Epithelial cell of esophagus (primary cell): ENCODE measurements at regions not wholly inside any gene's neighbourhood (a gene's known extent, or its start where the extent isn't known, plus 50 kb on each side); places are given as distances from the start of the nearest gene placed in this dataset.

Experiments used
- DNase-seq: peaks from one replicate; pipeline ENCODE4 v3.0.0; 2010; ENCODE audit warnings: low read depth
- H3K4me3 ChIP-seq: 2 replicates; pipeline ENCODE4 v1.5.1; 2011; ENCODE audit warnings: mild to moderate bottlenecking, low read length, control low read depth
- TF ChIP-seq, protein P1 (sequence below): IDR thresholded peaks from 2 replicates; pipeline ENCODE4 v1.5.1; 2011; ENCODE audit warnings: low read depth, mild to moderate bottlenecking, low read length, control low read depth, inconsistent platforms; ENCODE audit not compliant: insufficient read depth; ENCODE audit errors: missing control alignments

DNA sequence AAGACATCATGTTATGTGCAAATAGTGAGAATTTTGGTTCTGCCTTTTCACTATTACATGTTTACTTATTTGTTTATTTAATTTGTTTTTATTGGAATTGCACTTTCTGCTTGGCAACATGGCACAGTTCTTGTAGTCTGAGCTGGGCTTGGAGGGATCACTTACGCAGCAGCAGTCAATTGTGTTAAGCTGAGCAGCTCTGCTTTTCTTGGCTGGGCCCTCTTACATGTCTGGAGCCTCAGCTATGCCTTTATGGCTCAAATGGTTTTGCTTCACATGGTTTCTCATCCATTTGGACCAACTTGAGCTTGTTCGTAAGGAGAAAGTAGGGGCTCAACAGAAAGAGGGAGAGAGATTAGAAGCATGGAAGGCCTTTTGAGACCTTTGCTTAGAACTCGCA, 327.5 kb upstream of the EPHA7 start:
- H3K4me3 ChIP-seq, result no peak overlapping the region
- DNase-seq, result no peak
- TF ChIP-seq, protein P1, sequence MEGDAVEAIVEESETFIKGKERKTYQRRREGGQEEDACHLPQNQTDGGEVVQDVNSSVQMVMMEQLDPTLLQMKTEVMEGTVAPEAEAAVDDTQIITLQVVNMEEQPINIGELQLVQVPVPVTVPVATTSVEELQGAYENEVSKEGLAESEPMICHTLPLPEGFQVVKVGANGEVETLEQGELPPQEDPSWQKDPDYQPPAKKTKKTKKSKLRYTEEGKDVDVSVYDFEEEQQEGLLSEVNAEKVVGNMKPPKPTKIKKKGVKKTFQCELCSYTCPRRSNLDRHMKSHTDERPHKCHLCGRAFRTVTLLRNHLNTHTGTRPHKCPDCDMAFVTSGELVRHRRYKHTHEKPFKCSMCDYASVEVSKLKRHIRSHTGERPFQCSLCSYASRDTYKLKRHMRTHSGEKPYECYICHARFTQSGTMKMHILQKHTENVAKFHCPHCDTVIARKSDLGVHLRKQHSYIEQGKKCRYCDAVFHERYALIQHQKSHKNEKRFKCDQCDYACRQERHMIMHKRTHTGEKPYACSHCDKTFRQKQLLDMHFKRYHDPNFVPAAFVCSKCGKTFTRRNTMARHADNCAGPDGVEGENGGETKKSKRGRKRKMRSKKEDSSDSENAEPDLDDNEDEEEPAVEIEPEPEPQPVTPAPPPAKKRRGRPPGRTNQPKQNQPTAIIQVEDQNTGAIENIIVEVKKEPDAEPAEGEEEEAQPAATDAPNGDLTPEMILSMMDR, result no peak

DNA sequence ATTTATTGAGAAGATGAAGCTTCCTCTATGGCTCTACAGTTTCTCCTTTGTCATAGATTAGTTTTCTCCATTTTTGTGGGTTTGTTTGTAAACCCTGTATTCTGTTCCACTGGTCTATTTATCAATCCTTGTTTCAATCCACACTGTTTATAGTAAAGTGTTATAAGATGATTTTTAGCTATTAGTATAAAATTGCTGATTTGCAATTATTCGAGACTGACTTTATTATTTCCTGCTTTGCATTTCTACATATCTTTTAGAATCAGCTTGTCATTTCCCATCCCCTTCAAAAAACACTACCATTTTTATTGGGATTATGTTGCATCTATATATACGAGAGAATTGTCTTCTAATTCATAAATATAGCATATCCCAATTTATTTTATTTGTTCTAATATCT, 325.9 kb upstream of the EPHA7 start:
- H3K4me3 ChIP-seq, result no peak overlapping the region
- TF ChIP-seq, protein P1, result no peak

DNA sequence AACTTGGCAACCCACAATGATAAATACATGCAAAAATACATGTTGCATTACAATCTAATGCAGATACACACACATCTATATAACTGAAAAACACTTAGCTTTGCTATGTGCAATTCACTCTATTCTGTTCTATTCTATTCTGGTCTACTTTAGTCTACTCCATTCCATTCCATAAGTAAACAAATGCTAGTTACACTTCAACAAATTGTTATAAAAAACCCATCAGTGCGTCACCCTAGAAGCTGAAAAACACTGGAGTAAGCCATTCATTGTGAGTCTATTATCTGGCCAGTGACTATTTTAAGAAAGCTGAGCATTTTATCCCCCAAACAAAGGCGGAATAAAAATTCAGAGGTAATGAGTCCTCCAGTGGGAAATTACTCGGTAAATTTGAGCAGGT, 315.7 kb upstream of the EPHA7 start:
- H3K4me3 ChIP-seq, result no peak overlapping the region
- TF ChIP-seq, protein P1, result no peak
- DNase-seq, result no peak

More for the DNA sequence above, 325.9 kb upstream of the EPHA7 start:
- DNase-seq, result no peak

DNA sequence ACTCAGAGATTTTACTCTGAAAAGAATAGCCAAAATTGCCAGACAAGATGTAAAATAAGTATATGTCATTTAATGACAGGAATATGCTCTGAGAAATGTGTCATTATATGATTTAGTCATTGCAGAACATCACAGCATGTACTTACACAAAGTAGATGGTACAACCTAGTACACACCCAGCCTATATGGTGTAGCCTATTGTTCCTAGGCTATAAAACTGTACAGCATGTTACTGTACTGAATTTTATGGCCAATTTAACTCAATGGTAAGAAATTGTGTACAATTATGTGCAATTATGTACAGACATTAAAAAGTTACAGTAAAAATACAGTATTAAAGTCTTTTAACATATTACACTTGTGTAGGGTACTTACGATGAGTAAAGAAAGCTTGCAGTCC, 311.9 kb upstream of the EPHA7 start:
- TF ChIP-seq, protein P1, result no peak

DNA sequence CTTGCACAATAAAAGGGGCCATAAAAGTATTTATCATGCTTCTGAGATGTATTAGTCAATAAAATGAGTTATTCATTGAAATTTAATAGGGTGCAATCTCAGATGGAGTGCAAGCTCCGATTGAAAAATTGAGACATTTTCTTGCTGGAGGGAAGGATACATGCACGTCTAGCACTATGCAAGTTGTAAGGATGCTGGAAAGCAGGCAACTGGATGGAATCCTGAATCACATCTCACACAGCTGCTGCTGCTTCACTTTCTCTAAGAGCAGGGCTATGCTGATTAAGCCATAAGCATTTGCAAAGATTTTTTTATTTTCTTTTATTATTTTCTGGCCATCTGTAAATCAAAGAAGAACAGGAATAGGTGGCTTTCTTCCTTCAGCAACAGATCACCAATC, 308.8 kb upstream of the EPHA7 start:
- no peak for DNase-seq
- no peak overlapping the region for H3K4me3 ChIP-seq
- TF ChIP-seq, protein P1, result no peak

More for the DNA sequence above, 311.9 kb upstream of the EPHA7 start:
- no peak for DNase-seq
- no peak overlapping the region for H3K4me3 ChIP-seq

DNA sequence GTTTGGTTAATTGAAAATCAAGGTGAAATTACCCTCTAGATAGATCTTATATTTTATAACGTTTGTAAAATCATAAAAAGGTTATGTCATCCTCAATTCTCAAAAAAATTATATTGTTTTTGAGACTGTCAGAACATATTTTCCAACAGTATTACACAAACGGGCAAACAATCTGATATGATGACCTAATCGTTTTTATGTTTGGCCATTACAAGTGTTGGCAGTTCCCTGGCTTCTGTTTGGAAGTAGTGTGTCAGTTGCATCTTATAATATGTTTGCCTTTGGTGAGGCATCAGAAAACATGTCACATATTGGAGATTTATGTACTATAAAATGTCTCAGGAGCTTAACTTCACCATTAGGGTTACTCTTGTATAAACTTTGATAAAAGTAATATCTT, 308.1 kb upstream of the EPHA7 start:
- TF ChIP-seq, protein P1, result no peak
- DNase-seq, result no peak

DNA sequence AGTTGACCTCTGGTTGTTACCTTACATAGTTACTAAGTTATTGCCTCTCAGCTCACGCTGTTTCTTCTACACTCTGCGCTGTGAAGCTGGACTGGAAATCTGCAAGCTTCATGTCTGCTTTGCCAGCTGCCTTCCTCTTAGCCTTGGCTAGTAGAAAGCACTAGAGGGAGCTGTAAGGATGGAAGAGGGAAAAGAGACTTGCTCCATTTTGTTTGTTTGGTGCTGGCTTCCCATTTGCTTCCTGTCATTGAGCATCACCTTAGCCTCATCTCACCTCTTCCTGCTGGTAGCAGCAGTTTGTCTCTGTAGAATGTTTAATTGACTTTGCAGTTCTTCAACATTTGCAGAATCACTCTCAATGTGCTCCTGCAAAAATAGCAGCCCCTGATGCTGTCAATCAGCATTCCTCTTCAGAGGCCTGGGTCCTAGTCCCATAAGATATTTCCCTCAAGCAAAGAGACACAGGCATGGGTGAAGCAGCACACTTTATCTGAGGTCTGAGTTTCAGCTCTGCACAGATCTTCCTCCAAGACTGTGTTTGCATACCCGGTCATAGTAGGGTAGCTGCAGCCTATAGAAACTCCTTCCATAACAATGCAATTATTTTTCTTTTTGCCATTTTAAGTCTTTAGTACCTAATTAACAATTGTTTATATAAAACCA, 302.2 kb upstream of the EPHA7 start:
- TF ChIP-seq, protein P1, result peak; percentile 53
- peak; percentile 26 for DNase-seq
- no peak overlapping the region for H3K4me3 ChIP-seq

More for the DNA sequence above, 308.1 kb upstream of the EPHA7 start:
- H3K4me3 ChIP-seq, result no peak overlapping the region
